HG03280 (cell line): ENCODE measurements at regions not wholly inside any gene's neighbourhood (a gene's known extent, or its start where the extent isn't known, plus 50 kb on each side); places are given as distances from the start of the nearest gene placed in this dataset.
"Not testable (repeated sequence)": the region's sequence is repeated elsewhere in the genome, so short reads cannot be mapped to it uniquely, and the experiment has no call there.

ENCODE experiments used
- ATAC-seq: cut with Tn5 transposase; IDR thresholded peaks from one replicate; pipeline ENCODE4 v1.9.1; 2021; ENCODE audit warnings: mild to moderate bottlenecking, moderate library complexity; ENCODE audit not compliant: unreplicated experiment

DNA sequence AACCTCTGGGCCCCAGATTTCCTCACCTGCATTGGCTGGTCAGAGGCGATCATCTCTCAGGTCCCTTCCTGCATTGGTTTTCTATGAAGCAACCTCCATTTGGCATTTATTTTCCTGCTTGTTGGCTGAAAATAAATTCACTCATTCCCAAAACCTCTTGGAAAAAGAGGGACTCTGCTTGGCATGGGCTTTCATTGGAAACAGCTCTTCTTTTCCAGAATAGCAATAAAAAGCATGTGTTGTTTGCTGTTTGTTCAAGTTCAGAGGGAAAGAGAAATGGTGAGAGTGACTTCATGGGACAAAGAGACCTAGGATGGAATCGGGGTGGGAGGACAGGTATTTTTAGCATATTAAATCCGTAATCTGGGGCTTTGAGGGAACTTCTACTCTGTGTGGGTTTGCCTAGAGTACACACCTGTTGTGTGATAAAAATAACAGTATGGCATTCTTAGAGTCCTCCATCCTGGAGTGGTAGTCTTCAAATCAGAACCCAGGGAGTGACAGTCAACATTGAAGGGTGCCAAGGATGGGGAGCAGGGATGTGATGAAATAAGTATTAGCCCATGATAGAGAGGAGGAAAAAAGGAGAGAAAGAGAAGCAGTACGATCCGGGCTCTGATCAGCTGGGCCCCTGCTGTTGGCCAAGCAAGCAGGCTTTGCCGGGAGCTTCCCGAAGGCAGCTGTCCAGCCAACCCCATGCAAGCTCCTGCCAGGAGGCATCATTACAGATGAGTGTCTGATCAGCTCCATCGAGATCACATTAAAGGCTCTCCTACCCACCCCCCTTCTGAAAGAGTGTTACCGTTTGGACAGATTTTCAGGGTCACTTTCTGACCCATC is 131.9 kb upstream of the NFIA start:
- ATAC-seq: no peak

DNA sequence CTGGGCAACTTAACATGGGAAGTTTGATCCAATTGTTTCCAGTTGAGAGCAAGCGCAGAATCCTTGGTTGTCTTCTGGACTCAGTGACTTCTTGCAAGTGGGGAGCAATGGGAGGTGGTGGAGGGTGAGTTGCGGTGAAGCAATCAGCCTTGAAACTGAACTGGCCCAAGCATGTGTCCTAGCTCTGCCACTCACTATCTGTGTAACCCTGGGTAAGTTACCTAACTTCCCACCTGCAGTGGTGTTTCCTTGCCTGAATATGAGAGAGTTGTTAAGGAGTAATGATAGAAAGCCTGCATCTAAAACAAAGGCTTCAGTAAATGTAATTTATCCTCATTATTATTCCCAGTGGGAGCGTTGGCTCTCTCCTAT is 132.5 kb upstream of the NFIA start:
- no peak for ATAC-seq

DNA sequence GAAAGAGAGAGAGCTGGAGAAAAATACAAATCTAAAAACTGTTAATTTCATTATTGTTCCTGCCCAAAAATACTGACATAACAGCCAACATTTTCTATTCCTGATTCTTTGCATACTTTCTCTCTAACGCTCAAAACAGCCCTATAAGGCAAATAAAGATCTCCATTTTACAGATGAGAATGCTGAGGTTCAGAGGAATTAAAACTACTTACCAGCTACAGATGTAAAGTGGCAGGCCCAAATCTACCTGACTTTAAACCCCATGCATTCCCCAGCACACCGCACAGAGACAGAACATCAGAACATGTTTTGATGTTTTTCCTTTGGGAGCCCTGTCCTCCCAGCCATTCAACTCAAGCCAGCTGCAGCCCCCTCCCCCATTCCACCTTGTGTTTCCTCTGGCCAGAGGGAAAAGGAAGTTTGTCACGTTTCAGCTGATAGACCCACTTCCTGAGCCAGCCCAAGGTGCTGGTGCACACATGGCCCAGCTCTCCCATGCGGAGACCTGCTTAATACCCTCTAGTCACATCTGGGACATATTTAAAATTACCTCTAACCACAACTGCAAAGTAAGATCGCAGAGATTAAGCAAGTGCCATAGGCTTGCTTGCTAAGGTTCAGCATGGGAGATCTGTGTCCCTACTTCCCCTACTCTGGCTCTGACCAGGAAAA is 133.1 kb upstream of the NFIA start:
- ATAC-seq: no peak

DNA sequence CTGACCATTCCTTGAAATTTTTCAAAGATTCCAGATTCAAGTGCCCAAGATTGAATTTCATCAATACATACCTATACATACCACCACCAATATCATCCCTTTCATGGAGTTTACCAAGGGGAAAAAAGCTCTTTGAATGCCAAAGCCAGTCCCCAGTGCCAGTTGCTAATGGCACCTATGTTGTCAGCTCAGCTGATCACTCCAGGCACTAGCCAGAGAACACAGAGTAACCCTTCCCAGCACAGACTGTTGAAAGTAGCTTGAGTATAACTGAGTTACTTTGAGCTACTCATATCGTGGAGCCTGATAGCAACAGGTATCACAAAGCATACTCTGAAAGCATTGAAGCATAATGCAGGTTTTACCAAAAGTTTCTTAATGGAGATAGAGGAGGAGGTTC is 133.9 kb upstream of the NFIA start:
- ATAC-seq: no peak

DNA sequence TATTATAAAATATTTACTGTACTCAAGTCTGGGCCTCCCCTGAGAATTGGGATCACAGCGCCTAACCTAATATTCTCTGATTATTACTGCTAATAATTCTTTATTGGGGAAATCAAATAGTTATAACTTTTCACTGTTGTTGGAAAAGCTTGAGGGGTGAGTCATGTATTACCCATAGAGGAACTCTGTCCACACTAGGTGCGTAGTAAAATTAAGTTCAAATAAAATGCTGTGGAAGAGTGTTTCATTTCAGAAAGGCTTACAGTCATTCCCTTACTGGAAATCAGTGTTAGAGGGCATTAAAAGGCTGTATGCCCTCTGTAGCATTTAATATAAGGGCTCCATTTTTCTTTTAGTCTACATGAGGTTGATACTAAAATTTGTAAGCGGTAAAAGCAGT is 135.0 kb upstream of the NFIA start:
- no peak for ATAC-seq

DNA sequence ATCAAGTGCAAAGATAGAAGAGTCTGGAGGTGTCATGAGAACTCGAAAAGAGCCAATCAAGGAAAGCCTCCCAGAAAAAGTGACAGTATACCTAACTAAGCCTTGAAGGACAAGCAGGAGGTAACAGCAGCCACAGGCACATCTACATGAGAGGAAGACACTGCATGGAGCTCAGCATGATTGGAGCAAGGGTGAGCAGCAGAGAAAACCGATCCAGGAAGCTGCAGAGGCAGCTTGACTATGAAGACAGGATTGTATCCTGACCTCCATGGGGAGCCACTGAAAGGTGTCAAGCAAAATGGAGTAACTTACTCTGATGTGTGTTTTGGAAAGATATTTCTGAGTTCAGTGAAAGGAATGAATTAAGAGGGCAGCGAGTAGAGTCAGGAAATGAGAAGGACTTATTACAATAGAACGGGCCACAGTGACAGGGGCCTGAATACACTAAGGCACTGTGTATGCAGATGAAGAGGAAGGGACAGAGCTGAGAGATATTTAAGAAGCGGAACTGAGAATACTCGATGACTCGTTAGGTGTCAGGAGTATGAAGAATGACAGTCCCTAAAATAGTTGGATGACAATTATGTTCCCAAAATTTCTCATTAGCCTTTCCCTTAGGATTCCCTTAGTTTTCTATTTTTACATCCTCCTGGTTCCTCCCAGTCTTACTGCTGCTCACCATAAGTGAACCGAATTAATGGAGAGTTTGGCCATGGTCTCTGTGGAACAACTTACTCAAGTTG is 139.3 kb upstream of the NFIA start:
- no peak for ATAC-seq

DNA sequence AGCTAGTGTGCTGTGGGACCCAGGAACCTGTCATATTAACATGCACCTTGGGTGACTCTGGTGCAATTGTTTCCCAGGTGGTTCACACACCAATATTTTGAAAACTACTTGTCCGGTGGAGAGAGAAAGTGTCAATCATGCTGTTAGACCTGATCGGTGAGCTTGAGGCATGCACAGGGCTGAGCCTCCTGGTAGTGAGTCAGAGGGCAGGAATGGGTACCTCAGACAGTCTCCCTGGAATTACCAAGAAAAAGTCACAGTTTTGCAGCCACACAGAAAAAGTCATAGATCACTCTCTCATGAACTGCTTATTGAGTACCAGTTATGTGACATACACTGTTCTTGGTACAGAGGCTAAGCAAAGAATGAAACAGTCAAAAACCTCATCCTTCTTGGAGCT is 140.1 kb upstream of the NFIA start:
- no peak for ATAC-seq

DNA sequence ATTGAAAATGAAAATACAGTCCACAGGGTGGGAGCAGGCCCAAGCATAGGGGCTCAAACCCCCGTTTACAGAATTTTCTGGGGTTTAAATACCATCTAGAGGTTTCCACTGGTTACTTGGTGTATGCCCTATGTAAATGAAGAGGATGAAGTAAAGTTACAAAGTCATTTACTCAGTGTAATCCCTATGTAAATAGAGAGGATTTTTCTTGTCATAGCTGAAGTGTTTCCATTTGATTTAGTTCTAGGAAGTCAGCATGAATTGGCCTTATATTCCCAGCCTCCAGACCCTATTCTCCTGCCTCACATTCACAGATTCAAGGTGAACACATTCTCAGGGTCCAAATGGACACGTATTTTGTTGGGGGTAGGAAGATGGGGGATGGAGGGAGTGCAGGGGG is 141.7 kb upstream of the NFIA start:
- not testable (repeated sequence) for ATAC-seq

DNA sequence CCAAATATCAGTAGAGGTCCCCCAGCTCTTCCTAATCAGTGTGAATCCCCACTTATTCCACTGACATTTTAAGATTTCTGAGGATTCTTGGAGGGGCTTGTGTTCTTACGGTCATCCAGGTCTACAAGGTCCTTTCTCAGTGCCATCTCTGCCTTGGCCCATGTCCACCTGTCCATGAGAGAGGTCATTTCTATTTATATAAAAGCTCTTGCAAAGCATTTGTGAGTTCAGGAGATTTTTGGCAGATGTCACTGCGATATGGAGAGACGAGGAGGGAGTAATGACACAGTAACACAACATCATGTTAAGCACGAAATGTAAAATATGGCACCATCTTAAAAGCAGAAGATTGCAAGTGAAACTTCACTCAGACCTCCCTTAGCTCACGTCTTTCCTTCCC is 144.6 kb upstream of the NFIA start:
- no peak for ATAC-seq

DNA sequence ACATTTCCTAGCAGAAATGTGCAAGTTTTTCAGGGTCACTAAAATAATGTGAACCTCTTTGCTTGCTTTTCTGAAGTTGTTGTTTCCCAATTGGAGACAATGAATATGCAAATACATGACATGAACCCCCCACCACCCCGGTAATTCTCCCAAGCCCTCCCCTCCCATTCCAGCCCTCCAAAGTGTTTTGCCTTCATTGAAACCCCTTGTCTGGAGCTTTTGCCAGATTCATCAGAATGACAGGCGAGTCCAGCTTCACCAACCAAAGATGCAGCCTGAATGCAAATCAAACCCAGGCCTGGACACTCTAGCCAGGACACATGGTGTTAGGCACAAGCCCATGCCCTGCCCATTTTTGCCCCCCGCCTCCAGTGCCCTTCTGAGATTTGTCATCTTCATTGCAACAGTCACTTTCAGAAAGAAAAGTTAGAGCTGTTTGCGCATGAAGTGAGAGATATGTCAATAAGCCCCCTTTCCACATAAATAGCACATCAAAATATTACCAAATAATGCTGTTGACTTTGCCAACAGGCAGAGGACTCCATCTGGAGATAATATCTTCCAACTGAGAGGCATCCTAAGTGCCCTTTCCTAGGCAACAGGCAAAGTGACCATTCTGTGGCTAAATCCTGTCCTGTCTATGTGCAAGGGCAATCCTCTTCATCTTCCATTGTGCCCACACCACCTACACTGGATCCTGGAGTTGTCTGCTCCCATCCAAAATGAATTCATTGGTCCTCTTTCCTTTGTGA is 145.6 kb upstream of the NFIA start:
- no peak for ATAC-seq

DNA sequence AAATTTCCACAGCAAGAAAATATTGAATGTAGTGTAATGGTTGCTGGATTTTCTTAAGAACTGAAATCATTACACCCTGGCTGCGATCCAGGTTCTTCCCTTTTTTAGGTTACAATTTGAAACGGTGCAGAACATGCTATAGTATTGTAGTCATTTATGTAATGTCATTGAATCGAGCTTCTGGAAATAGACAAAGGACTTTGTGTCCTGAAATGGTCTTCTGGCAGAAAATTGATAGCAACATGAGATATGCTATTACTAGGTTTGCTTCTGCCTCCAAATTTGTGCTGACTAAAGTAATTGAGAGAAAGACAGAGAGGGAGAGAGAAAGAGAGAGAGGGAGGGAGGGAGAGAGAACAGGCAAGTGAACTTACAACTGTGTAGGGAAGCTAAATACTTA is 146.2 kb upstream of the NFIA start:
- no peak for ATAC-seq

DNA sequence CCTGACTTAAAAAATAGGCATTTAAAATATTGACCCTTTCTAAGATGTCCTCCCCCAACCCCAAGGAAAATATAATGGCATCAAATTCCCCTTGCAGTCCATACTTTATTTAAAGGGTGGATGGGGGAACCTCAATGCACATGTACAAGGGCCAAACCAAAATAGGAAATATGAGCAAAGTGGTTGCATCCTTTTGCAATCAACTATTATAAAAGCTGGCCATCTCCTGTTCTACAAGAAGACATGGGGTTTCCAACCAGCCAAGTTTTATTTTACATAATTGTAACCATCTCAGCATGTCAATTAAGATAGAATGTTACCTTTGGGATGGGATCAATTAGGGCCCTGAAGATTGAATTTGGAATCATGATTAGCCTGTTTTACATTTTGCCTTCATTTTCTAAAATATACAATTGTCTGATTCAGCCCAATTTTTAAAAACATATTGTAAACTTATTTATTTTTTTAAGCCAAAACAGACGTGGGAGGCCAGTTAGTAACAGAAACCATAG is 146.7 kb upstream of the NFIA start:
- no peak for ATAC-seq

DNA sequence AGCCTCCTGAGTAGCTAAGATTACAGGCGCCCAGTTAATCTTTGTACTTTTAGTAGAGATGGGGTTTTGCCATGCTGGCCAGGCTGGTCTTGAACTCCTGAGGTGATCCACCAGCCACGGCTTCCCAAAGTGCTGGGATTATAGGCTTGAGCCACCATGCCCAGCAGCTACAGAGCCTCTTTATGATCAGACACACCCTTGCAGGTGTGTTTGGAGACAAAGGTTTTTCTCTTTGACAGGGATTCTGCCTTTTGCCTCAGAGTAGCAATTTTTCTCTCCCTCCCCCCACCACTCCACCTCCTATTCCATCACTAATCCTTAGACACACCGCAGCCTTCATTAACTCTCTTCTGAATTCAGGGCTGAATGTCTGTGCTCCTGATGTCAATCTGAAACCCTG is 152.2 kb upstream of the NFIA start:
- no peak for ATAC-seq

DNA sequence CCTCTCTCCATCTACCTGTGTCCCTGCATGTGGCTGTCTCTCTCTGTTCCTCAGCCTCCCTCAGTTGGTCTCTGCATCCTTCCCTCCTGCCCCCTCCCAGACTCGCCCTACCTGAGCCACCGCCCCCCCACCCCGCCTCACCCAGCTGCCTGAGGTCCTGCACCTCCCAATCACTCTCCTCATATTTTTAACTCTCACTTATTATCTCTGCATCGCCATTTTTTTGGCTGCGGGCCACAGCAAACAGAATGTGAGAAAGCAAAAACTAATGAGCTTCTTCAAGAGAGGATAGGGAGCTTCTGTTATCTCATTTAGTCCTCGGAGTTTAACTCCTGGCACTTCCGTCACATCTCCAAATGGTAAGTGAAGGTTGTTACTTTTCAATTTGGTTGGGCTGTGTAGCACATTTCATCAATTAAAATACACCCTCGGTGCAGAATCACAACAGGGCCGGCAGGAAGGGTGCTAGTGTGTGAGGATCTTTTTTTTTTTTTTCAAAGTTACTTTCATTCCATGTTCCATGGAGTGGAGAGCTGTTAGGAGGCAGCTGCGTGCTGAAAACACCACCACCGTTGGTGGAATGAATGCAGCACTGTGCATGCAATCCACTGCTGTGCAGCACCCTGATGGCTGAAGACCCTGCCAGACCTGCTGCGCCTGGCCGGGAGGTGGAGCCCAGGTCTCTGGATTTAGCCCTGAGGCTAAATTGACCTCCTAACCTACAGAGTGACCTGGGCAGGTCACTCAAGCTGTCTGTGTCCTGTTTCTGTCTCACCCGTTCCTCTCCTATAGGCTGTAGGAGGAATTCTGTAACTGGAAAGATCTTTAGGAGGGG is 157.2 kb upstream of the NFIA start:
- ATAC-seq: no peak

DNA sequence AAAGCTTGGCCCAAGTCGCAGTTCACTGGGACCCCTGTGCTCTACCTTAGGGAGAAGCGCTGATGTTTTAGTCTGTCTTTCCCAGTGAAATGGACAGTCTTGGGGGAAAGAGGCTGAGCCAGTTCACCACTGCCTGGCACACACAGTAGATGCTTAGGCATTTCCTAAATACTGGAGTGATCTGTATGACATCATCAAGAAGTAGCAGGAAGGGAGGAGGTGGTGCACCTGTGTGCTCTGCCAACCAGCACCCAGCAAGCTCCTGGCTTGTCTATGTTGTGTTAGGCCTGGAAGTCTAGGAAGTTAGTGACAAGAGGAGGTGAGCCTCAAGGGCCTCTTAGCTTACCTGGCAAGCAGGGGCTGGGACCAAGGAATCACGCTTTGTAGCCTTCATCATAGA is 158.2 kb upstream of the NFIA start:
- no peak for ATAC-seq

DNA sequence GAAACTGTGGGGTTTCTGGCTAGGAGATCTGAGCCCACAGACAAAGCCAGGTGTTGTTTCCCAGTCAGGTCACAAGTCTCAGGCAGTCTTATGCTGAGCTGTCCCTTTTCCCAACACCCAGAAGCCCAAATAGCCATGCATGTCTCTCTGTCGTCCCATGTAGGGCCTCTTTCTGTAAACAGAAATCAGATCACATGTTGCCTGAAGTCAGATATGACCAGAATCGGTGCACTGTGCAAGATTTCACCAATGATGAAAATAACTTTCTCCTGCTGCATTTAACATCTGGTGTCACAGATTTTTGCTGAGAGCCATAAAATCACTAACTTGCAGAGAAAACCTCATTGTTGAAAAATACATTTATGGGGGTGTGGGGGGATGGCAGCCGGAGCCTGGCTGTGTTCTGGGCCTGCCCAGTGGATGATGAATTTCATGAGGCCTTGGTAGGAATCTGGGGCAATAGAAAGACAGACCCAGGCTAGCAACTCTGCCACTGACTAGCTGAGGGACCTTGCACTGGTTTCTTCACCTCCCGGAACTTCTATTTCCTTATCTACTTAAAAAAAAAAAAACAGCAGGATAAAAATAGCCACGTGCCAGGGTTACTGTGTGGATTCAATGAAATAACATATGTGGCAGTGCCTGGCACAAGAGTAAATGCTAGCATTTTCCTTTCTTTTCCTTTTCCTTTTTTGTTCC is 158.8 kb upstream of the NFIA start:
- ATAC-seq: no peak

DNA sequence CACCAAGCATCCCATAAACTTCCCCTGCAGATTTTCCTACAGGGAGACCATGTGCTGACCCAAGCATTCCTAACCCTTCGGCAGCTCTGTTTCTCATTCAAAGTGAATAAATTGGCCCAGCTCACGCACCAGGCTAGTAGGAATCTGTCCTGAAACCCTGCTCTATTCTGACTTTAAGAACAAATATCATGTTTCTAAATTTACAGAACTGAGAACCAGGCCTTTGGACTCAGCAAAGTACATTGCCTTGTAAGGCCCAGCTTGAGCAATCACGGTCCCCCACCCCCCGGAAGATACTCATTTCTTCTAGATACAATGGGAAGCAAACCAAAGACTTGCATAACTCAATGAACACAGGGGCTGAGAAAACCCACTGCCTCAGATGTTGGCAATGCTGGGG is 160.1 kb upstream of the NFIA start:
- ATAC-seq: no peak

DNA sequence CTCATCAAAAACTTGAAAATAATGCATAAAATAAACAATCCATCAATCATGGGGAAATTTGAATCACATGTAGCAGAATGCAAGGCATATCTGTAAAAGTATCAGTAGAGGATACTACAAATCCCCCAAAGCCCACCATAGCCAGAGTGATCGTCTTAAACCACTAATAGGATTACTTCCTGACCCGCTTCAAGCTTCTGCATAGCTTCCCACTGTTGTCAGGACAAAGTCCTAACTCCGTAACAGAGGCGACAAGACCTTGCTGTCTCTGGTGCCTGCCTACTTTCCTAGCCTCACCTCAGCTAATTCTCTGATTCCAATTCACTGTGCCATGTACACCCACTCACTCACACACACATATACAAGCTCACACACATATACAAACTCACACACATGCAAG is 161.2 kb upstream of the NFIA start:
- ATAC-seq: no peak

DNA sequence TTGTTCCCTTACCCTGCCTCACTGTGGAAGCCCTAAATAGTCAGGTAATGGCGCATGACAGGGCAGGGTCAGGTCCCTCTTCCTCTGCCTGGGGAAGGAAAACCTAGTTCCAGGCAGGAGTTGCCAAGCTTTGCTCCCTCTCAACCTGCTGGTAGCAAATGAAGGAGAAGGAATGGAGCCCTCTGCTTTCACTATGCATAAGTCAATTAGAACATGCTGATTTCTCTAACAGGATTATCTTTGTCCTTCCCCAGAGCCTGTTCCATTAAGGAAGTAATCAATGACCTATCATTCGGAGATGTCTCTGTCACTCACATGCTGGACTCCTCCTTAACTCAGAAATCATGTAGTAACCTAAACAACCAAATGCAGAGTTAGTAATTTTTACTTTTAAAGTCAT is 161.8 kb upstream of the NFIA start:
- ATAC-seq: no peak

DNA sequence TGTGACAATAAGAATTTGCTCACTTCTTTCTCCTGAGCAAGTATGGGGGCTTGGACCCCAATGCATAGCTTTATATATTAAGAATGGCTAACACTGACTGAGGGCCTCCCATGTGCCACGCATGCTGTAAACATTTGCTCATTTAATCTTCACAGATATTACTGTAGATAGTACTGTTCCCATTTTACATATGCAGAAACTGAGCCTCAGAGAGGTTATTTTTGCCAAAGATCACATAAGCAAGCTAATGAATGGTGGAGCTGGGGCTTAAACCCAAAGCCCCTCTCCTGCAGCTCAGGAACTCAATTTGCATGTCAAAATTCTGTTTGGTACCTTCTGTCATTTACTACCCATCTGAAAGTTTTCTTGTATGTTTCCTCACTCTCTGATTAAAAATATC is 163.5 kb upstream of the NFIA start:
- no peak for ATAC-seq
